Heart left ventricle (tissue), 13 donors: ENCODE measurements at regions not wholly inside any gene's neighbourhood (a gene's known extent, or its start where the extent isn't known, plus 50 kb on each side); places are given as distances from the start of the nearest gene placed in this dataset.

ENCODE experiments used
- CTCF ChIP-seq, 12 donors: fragments of 200-600 bp; sonication (generic) in 4 of 12; IDR thresholded peaks; one replicate each; pipeline versions ENCODE4 v1.5.0 to v1.8.0; 2018 to 2022; ENCODE audit warnings: antibody characterized with exemption in 12 of 12, mild to moderate bottlenecking in 5 of 12
- POLR2A ChIP-seq, 2 donors: fragments of 450-650 bp; IDR thresholded peaks; one replicate each; pipeline ENCODE4 v1.6.1; 2017; ENCODE audit warnings: antibody characterized with exemption in 2 of 2, mild to moderate bottlenecking in 2 of 2, moderate library complexity in 2 of 2
- donor health status: ischemic (EF 13 %, LVEDD 7.1; RV severe dilation, severe dysfunction).
- donor health status: DM: no; HTN: yes; CAD: no.
- donor health status: DM: no; HTN: no; CAD: no.
- donor health status: ischemic (EF 25% LVEDD 6.9; RV normal size, moderate dysfunction).
- donor health status: ischemic (EF 25% LVEDD 5.7; RV mildly dilated, moderate dysfunction).
- donor health status: ischemic (EF 35%, LVEDD 5.7; RV mildly dilated, moderate dysfunction).
- donor health status: nonischemic (EF 11% LVEDD 7.7; RV severe dilation, severe dysfunction).
- donor health status: DM: yes; HTN: yes; CAD: no.
- donor health status: PGD.
- donor health status: ischemic (EF 29% LVEDD 5.4; RV normal size, mild dysfunction).
- donor health status: nonischemic (EF 23%, LVEDD 6.1; RV moderate dilation, normal function).

GRCh38 chr15:69858456-69858855, 239.3 kb downstream of the TLE3 start:
- TF ChIP-seq POLR2A (IDR thresholded peaks at IDR 0.05) = no peak
- no peak for TF ChIP-seq CTCF (IDR thresholded peaks at IDR 0.05)
